GM06990 (cell line): ENCODE measurements at regions not wholly inside any gene's neighbourhood (a gene's known extent, or its start where the extent isn't known, plus 50 kb on each side); places are given as distances from the start of the nearest gene placed in this dataset.

Experiments
- DNase-seq: peaks from one replicate; pipeline ENCODE4 v3.0.0-alpha.2; 2011; ENCODE audit not compliant: insufficient read length; ENCODE audit errors: extremely low read depth
- H3K27me3 ChIP-seq: replicated peaks from 2 replicates; pipeline ENCODE4 v1.6.0; 2011; ENCODE audit warnings: low read length; ENCODE audit not compliant: control insufficient read depth, insufficient read depth
- H3K36me3 ChIP-seq: 2 replicates; pipeline ENCODE4 v1.5.1; 2011; ENCODE audit warnings: low read length; ENCODE audit not compliant: control insufficient read depth, insufficient read depth
- H3K4me3 ChIP-seq: replicated peaks from 2 replicates; pipeline ENCODE4 v1.5.1; 2011; ENCODE audit warnings: low read depth, mild to moderate bottlenecking, control low read depth, low read length
- TF ChIP-seq, protein P1 (sequence below): IDR thresholded peaks from 2 replicates; pipeline ENCODE4 v1.5.1; 2011; ENCODE audit warnings: low read length, control low read depth, mild to moderate bottlenecking, inconsistent platforms; ENCODE audit not compliant: insufficient read depth, poor library complexity, severe bottlenecking

DNA sequence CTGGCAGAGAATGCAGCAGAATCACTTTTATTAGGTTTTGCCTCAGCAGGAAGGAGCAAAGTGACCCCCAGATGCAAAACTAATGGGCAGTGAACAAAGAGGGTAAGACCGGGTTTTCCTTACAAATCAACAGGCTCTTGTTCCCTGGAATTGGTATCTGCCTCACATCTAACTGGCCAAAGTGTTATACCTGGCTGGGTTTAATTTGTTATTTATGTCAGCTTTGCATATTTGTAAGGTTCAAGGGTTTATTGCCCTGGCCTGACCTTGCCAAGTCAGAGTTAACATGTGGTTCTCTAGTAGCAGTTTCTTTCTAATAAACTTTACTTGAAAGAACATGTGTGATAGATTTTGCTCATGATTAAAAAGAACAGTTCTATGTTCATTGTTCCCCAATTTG is 431.7 kb upstream of the NR2F2 start:
- Histone ChIP-seq H3K27me3 (no peaks in the 10 kb centered on the region), H3K36me3 (no peaks in the 10 kb centered on the region), H3K4me3 (no peak overlapping the region)
- TF ChIP-seq, protein P1, sequence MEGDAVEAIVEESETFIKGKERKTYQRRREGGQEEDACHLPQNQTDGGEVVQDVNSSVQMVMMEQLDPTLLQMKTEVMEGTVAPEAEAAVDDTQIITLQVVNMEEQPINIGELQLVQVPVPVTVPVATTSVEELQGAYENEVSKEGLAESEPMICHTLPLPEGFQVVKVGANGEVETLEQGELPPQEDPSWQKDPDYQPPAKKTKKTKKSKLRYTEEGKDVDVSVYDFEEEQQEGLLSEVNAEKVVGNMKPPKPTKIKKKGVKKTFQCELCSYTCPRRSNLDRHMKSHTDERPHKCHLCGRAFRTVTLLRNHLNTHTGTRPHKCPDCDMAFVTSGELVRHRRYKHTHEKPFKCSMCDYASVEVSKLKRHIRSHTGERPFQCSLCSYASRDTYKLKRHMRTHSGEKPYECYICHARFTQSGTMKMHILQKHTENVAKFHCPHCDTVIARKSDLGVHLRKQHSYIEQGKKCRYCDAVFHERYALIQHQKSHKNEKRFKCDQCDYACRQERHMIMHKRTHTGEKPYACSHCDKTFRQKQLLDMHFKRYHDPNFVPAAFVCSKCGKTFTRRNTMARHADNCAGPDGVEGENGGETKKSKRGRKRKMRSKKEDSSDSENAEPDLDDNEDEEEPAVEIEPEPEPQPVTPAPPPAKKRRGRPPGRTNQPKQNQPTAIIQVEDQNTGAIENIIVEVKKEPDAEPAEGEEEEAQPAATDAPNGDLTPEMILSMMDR, result no peak
- DNase-seq, result no peak

DNA sequence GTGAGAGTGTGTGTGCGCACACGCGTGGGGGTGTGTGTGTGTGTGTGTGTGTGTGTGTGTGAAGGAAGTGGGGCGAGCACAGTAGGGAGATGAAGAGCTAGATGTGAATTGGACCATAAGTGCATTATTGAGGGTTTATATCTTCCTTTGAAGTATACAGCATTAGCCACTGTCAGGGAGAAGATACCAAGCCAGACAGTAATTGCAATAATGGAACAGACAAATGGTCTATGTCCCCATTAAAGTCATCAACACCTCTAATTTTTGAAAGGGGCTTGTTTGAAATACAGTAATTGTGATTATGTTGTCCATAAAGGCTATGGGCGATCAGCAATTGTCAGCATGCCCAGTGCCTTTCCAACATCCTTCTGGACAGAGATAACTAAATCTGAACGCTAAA is 429.2 kb upstream of the NR2F2 start:
- H3K36me3 ChIP-seq, result no peaks in the 10 kb centered on the region
- DNase-seq, result no peak
- H3K27me3 ChIP-seq, result no peaks in the 10 kb centered on the region
- H3K4me3 ChIP-seq, result no peak overlapping the region
- TF ChIP-seq, protein P1, result no peak

DNA sequence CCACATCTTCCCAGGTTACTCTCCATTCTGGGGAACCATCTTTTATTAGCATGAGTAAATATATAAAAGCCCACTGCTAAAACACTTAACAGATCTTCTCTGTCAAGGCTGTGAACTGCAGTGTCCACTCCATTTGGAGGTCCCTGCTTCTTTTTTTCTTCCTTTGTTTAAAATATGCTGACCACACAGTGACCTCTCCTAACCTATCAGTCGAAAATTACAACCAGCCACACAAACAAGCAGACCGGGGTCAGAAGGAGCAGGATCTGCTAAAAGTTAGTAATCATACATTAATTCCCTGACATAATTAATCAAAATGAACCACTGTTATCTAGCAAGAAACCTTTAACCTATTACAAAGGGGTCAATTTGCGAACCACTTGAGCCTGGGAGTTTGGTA is 427.9 kb upstream of the NR2F2 start:
- no peak for DNase-seq
- no peak overlapping the region for H3K4me3 ChIP-seq
- no peaks in the 10 kb centered on the region for H3K27me3 ChIP-seq
- H3K36me3 ChIP-seq, result no peaks in the 10 kb centered on the region
- TF ChIP-seq, protein P1, result no peak

DNA sequence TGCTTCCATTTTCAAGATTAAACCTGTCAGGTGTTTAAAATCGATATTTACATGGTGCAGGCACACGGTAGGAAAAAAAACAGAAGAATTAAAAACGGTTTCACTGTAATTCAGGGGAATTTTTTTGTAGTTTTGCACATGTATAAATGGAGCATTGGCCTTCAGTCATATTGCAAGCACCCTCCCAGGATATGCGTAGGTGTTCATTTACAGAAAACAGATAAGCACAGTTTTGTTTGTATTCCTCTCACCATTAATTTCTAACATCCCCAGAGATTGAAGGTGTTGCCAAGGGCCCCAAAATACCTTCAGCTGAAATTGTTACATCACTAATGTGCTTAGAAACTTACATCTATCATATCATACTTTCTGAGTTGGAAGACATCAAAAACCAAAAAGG is 427.1 kb upstream of the NR2F2 start:
- Histone ChIP-seq H3K4me3 (no peak overlapping the region), H3K27me3 (no peaks in the 10 kb centered on the region), H3K36me3 (no peaks in the 10 kb centered on the region)
- TF ChIP-seq, protein P1, result no peak
- DNase-seq, result no peak

DNA sequence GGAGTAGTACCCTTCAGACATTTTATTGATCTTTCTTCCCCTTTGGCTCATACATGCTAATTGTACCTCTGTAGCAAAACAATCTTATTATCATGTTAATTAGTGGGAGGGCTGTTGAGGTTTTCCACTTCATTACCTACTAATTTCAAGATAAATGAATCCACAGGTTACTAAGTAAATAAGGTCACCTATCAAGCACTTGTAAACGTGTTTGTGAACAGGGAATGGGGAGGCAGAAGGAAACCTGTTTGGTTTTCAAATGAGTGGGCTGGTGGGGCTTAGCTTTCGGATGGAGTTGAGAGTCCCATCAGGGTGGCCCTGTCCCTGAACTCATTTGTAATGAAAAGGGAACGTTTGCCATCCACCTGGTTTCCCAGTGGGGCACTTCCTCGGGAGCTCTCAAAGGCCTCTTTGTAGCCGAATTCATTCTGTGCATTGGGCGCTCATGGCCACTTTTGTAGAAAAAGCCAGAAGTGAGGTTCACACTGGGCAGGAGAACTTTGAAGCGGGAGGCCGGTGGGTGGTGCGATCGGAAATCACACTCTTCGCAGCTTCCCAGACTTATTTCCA is 419.8 kb upstream of the NR2F2 start:
- TF ChIP-seq, protein P1, result no peak
- DNase-seq, result no peak
- H3K27me3 ChIP-seq, result no peaks in the 10 kb centered on the region
- H3K36me3 ChIP-seq, result no peaks in the 10 kb centered on the region
- no peak overlapping the region for H3K4me3 ChIP-seq
